Activated CD4-positive, alpha-beta T cell treated with anti-CD3 and anti-CD28 coated beads for 4 hours (primary cell): ENCODE measurements at regions not wholly inside any gene's neighbourhood (a gene's known extent, or its start where the extent isn't known, plus 50 kb on each side); places are given as distances from the start of the nearest gene placed in this dataset.
"Not testable (repeated sequence)": the region's sequence is repeated elsewhere in the genome, so short reads cannot be mapped to it uniquely, and the experiment has no call there.

ENCODE experiments used
- DNase-seq, 2 donors: peaks; one replicate each; pipeline ENCODE4 v3.0.0-alpha.2; 2020

GRCh38 chr5:159657298-159657697 is 259.0 kb upstream of the ADRA1B start:
- no peak for DNase-seq

GRCh38 chr5:159657771-159658170 is 258.5 kb upstream of the ADRA1B start:
- no peak for DNase-seq

DNA sequence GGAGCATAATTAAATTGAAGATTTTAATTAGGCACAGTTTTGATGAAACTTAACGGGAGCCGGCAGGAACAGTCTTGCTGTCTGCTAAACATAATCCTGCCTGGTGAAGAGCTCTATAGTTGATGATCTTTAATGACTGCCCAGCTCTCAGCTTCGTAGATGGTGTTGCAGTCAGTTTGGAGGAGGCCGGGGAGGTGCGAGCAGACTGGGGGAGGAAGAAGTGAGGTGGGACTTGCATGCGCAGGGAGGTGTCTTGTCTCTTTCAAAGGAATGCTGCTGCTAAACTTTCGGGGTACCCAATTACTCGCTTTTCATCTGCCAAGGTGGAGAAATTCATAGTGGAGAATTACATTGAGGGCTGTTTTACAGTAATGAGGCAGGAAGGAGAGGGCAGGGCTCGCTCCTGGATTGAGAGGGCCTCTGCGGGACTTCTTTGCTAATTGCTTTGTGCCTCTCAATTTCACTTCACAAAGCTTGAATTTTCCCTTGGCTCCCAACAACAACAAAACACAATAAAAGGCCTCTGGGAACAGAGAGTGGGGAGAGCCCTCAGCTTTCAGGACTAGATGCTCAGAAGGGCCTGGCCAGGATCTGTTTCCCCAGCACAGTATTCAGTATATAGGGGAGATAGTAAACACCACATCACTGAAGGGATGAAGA is 257.9 kb upstream of the ADRA1B start:
- DNase-seq = no peak

GRCh38 chr5:159660401-159660800 is 255.9 kb upstream of the ADRA1B start:
- no peak for DNase-seq

DNA sequence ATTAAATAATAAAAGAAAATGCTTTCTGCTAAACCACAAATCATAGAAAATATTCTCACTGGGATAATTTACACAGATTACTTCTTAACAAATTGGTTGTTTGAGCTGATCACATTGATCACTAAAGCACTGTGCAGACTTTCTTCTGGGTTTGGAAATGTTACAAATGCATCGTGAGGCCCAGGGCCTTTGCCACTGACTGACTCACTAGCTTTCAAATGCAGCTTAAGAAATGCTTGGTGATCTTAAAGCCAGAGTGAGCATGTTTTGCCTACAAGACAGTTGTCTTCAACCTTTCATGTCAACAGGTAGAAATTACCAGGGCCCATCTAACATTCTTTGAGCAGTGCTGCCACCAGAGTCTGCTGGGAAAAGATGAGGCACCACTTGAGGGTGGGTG is 252.3 kb upstream of the ADRA1B start:
- no peak for DNase-seq

GRCh38 chr5:159667286-159667685 is 249.0 kb upstream of the ADRA1B start:
- no peak for DNase-seq

DNA sequence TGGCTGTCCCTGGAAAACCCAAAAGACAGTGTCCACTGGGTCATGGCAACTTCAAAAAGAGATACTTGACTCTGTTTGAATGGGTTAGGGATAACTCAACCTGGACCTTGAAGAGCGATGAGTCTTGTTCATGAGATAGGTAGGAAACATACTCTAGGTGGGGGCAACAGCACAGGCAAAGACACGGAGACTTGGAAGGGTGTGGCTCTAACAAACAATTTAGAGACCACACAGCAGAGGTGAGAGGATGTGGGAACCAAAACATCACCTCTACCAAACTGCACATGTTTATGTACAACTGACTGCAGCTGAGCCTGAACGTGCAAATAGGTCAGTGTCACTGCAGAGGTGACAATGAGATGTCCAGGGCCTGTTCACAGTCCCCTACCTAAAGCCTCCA is 247.7 kb upstream of the ADRA1B start:
- DNase-seq = no peak

- DNase-seq = no peak
Measured at GRCh38 chr5:159669559-159669958, 246.7 kb upstream of the ADRA1B start.

GRCh38 chr5:159671886-159672285 is 244.4 kb upstream of the ADRA1B start:
- no peak for DNase-seq

DNA sequence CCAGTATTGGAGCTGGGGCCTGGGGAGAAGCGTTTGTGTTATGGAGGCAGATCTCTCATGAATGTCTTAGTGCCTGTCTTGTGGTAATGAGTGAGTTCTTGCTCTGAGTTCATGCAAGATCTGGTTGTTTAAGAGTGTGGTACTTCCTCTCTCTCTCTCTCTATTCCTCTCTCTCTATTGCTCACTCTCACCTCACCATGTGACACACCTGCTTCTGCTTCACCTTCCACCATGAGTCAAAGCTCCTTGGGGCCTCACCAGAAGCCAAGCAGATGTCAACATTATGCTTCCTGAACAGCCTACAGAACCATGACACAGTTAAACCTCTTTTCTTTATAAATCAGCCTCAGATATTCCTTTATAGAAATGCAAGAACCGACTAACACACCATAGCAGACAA is 242.7 kb upstream of the ADRA1B start:
- DNase-seq = no peak

- DNase-seq = no peak
Measured at GRCh38 chr5:159678657-159679392, 237.5 kb upstream of the ADRA1B start.

DNA sequence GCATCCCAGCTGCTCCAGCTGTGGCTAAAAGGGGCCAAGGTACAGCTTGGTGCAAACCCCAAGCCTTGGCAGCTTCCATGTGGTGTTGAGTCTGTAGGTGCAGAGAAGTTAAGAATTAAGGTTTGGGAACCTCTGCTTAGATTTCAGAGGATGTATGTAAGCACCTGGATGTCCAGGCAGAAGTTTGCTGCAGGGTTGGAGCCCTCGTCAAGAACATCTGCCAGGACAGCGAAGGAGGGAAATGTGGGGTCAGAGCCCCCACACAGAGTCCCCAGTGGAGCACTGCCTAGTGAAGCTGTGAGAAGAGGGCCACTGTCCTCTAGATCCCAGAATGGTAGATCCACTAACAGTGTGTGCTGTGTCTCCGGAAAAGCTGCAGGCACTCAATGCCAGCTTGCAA is 236.2 kb upstream of the ADRA1B start:
- DNase-seq = no peak

DNA sequence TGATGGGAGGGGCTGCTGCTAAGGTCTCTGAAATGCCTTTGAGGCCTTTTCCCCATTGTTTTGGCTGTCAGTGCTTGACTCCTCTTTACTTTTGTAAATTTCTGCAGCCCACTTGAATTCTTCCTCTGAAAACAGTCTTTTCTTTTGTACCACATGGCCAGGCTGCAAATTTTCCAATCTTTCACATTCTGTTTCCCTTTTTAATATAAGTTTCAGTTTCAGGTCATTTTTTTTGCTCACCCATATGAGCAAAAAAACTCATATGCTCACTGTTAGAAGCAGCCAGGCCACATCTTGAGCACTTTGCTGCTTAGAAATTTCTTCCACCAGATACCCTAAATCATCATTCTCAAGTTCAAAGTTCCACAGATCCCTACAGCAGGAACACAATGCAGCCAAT is 234.6 kb upstream of the ADRA1B start:
- DNase-seq = no peak

GRCh38 chr5:159682623-159683022 is 233.7 kb upstream of the ADRA1B start:
- no peak for DNase-seq

- DNase-seq = not testable (repeated sequence)
Measured at GRCh38 chr5:159687892-159688291, 228.4 kb upstream of the ADRA1B start.

GRCh38 chr5:159695741-159696294 is 220.5 kb upstream of the ADRA1B start:
- no peak for DNase-seq

GRCh38 chr5:159697530-159697929 is 218.8 kb upstream of the ADRA1B start:
- no peak for DNase-seq

- DNase-seq = no peak
Measured at GRCh38 chr5:159698322-159698721, 218.0 kb upstream of the ADRA1B start.

DNA sequence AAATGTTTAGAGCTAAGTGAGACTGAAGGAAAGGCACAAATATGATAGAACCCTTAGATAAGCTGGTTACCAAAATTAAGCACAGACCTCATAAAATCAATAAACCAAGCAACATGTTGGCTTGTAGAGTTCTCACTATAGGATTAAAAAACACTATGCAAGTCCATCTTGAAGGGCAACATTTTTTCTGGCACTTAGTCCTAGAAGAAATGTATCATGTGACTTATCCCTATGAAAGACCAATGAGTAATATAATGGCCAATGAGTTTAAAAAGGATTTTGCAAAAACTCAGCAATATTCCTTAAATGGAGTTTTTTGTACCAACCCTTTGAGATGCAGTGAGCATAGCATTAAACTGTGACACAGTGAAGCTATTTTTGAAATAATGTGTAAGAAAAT is 216.3 kb upstream of the ADRA1B start:
- no peak for DNase-seq

GRCh38 chr5:159702301-159702700 is 214.0 kb upstream of the ADRA1B start:
- DNase-seq = no peak

- no peak for DNase-seq
Measured at GRCh38 chr5:159702826-159703225, 213.5 kb upstream of the ADRA1B start.

- DNase-seq = no peak
Measured at GRCh38 chr5:159704160-159704559, 212.1 kb upstream of the ADRA1B start.

DNA sequence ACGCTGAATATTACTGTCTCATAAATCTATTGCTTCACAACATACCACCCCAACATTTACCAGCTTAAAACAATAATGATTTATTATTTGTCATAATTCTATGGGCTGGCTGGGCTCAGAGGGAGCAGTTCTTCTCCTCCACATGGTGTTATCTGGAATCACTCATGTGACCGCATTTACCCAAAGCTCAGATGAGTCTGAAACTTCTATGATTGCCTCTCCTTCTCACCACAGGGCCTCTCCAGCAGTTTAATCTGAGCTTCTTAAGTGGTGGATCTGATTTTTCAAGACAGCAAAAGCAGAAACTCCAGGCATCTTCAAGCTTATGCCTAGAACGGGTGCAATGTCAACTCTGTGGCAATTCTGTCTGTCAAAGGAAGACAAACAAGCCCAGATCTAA is 210.3 kb upstream of the ADRA1B start:
- DNase-seq = no peak

- DNase-seq = no peak
Measured at GRCh38 chr5:159708090-159708489, 208.2 kb upstream of the ADRA1B start.

GRCh38 chr5:159712672-159713071 is 203.6 kb upstream of the ADRA1B start:
- no peak for DNase-seq
